ENCODE measurements at regions not wholly inside any gene's neighbourhood (a gene's known extent, or its start where the extent isn't known, plus 50 kb on each side); places are given as distances from the start of the nearest gene placed in this dataset.

- TF ChIP-seq CTCF (IDR thresholded peaks at IDR 0.05) (no peak), POLR2A (IDR thresholded peaks at IDR 0.05) (no peak)
Measured at GRCh38 chr11:112628676-112629075, 332.5 kb upstream of the NCAM1 start.
